HuH-7.5 (cell line): ENCODE measurements at regions not wholly inside any gene's neighbourhood (a gene's known extent, or its start where the extent isn't known, plus 50 kb on each side); places are given as distances from the start of the nearest gene placed in this dataset.
"Not testable (repeated sequence)": the region's sequence is repeated elsewhere in the genome, so short reads cannot be mapped to it uniquely, and the experiment has no call there.

Experiments used
- DNase-seq: peaks from one replicate; pipeline ENCODE4 v3.0.0; 2011; ENCODE audit warnings: low spot score

- no peak for DNase-seq
These were observed 103.5 kb upstream of the TMPRSS2 start for GRCh38 chr21:41611441-41611840.

- not testable (repeated sequence) for DNase-seq
These were observed 102.8 kb upstream of the TMPRSS2 start for GRCh38 chr21:41610840-41611115.

GRCh38 chr21:41610042-41610839 is 102.3 kb upstream of the TMPRSS2 start:
- DNase-seq: peak; percentile 67

DNA sequence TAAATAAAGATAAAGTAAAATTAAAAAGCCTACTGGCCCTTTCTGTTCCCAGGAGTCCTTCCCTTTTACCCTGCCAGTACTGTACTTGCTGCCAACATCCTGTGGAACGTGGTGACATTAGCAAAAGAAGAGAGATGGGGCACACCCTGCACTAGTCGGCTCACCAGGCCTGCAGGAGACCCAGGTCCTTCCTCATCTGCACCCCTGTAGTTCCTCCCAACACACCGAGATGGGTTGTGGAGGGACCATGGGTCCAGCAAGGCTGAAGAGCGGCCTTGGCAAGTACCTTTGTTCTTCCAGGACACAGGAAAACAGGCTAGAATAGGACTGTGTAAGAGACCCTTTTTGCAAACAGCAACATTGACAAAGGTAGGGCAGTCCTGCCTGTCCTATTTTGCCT is 98.7 kb upstream of the TMPRSS2 start:
- DNase-seq: no peak

DNA sequence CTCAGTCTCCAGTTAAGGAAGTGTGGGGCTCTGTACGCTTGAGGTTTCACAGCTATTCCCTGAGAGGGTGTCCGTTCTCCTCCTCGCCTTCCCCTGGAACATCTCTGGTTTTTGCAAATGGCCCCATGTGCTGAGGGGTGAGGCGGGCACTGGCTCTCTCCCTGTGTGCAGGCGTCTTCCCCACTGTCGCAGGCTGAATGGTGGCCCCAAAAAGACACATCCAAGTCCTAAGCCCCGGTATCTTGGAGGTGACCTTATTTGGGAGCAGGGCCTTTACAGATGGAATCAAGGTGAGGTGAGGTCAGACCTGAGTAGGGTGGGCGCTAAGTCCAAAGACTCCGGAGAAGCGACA is 98.0 kb upstream of the TMPRSS2 start:
- no peak for DNase-seq

DNA sequence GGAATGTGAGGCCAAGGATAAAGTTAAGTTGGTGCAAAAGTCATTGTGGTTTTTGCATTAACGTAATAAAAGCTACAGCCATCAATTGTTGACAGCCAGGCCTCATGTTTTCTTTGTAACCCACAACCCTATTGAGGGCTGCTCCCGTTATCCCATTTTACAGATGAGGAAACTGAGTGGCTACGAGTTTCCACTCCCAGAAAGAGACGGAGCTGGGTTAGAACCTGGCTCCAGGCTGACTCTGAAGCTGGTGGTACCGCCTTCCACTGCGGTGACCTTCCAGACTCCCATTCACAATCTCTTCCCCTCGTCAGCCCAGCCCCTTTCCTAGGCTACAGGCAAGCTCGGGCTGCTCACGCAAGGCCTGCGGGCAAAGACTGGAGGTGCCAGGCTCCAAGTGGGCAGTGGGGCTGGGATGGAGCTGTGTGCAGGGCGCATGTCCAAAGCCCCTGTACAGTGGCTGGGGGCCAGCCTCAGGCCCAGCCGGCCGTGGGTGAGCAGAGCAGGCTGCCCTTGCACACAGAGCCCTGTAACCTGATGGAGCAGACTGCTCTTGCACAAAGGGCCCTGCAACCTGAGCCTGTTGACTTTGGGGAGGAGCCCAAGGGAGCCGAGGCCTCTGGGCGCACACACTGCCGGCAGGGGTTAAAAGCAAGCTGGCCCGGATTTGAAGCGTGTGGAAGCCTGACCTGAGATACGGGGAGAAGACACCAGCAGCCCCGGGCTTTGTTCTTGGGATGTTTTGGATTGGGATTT is 97.4 kb upstream of the TMPRSS2 start:
- DNase-seq: peak; percentile 68

- DNase-seq: no peak
These were observed 96.7 kb upstream of the TMPRSS2 start for GRCh38 chr21:41604583-41605041.

DNA sequence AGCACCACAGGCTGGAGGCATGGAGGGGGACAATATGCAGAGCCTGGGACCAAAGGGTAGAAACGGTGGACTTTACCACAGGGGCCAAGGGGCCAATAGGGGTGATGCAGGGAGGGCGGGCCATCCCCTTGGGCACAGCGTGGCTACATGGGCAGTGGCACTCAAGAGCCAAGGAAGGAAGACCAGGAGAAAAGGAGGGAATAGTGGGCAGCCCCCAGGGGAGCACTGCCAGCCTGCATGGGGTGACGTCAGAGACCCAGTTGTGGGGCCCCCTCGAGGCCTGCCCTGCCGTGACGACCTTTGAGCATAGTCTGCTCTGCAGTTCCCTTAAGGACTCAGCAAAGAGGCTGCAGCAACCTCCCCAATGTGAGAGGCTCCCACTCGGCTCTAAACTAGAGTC is 95.5 kb upstream of the TMPRSS2 start:
- no peak for DNase-seq

DNA sequence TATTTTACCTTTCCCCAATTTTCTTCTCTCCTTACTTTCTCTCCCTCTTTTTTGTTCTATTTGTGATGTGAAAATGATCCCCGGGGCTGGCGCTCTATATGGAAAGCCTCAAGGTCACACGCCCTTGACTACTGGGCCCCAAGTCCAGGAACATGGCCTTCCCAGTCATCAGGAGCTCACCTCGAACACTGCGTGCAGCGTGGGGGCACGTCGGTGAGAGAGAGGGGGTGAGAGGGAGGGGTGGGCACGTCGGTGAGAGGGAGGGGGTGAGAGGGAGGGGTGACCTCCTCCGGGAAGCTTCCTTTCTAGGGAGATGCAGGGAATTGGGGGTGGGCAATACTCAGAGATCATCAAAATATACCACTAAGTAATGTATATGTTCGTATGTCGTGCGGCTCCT is 94.6 kb upstream of the TMPRSS2 start:
- DNase-seq: no peak

DNA sequence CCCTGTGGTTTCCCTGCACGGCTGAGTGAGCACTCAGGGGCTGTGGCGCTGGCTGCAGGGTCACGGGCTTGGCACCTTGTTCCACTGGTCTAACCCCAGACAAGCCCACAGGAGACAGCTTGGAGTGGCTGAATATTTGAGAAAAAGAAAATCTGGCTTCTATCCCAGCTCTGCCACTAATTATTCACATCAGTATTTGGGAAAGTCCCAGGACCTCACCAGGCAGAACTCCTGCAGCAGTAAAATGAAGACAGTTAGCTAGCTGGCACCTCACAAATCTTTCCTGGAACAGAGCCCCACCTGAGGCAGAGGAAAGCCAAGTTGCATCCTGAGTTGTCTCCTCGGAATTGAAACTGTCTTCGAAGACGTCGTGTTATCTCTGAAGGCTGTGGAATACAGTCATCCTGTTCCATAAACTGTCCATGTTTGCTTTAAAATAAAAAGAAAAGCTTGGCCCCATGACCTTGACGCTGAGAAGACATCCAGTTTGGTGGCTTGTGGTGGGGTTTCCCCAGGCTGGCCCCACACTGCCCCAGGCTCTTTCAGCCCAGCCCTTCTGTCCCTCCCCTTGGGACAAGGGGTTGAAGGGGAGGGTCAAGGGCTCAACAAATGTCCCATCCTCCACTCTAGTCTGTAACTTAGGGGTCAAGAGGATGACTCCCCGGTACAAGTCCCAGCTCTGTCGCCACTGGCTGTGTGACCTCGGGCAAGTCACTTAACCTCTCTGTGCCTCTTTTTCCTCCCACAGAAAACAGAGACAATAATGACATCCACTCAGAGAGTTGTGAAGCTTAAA is 93.8 kb upstream of the TMPRSS2 start:
- no peak for DNase-seq

GRCh38 chr21:41600961-41601572 is 93.1 kb upstream of the TMPRSS2 start:
- DNase-seq: no peak

GRCh38 chr21:41600556-41600955 is 92.6 kb upstream of the TMPRSS2 start:
- no peak for DNase-seq

GRCh38 chr21:41600116-41600515 is 92.2 kb upstream of the TMPRSS2 start:
- no peak for DNase-seq

DNA sequence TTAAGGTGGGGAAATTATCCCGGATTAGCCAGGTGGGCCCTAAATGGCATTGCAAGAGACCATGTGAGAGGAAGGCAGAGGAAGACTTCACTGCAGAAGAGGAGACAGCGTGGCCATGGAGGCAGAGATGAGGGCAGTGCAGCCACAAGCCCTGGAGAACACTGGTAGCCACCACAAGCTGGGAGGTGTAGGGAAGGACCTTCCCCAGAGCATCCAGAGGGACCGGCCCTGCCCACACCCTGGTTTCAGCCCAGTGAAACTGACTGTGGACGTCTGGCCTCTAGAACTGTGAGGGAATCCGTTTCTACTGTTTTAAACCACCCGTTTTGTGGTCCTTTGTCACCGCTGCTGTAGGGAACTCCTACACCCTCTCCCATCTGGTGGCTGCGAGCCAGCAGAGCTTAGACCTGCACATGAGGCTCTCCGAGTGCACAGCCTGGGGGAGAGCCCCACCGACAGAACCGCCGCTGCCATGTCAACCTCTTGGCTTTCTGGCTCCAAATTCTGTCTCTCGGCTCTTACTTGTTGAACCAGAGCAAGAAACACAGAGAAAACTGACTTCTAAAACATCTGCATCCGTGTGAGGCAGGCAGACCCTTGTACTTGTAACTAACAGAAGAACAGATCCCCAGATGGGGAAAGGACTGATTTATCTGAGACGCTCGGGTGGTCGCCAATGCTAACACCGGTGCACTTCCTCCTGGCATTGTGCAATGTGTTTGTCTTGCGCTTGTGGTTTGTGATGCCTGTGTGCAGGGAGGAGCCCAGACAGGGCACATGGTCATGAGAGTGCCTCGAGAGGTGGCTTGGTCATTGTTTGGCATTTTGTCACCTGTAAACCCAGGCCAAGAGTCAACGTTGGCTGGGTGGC is 90.8 kb upstream of the TMPRSS2 start:
- no peak for DNase-seq

DNA sequence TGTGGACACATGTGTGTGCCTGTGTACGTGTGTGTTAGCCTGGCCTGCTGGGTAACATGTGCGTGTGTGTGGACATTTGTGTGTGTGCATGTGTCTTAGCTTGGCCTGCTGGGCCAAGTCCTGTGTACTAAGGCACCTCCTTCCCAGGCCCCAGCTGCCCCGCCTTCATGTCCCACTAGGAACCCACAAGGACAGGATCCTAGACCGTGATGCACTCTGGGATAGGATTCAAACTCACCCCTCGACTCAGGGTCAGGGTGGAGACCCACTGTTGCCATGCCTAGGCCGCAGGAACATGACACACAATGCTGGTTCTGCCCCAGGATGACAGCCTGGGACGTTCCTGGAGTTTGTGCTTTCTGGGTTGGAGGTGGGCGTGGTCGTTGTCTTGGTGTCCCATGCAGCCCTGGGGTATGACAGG is 89.9 kb upstream of the TMPRSS2 start:
- no peak for DNase-seq

DNA sequence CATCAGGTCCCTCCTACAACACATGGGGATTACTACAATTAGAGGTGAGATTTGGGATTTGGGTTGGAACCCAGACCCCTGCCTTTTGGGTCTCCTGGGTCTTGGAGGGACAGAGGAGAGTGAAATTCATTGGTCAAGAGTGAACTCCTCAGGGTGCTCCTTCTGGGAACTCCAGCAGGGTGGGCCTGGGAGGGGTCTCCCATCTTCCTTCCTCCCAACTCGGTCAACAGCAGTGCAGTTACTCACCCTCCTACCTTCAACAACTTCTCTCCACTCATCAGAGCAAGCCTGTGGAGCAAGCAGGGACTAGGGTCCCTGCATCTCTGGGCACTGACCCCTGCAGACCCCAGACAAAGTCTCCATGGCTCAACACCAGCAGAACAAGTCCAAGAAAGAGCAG is 89.3 kb upstream of the TMPRSS2 start:
- DNase-seq: no peak

GRCh38 chr21:41596241-41596925 is 88.4 kb upstream of the TMPRSS2 start:
- no peak for DNase-seq

- DNase-seq: no peak
These were observed 86.3 kb upstream of the TMPRSS2 start for GRCh38 chr21:41594268-41594667.

DNA sequence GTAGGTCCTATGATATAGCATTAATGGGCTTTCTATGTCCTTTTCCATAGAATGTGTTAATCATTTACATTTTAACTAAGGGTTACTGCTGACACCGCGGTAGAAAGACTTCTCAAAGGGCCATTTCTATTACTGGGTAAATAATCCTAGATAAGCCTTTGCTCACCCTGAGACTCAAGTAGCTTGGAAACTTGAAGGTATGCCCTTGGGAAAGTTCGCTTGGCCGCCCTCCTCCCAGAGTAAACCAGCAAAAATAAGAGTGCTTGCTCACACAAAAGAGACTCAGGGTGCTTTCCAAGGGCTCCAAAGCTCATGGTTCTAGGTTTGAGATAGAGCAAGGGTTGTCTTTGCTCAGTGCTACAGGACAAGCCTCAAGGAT is 85.8 kb upstream of the TMPRSS2 start:
- DNase-seq: no peak

GRCh38 chr21:41593051-41593759 is 85.2 kb upstream of the TMPRSS2 start:
- no peak for DNase-seq
